HEK293T (cell line): ENCODE measurements at regions not wholly inside any gene's neighbourhood (a gene's known extent, or its start where the extent isn't known, plus 50 kb on each side); places are given as distances from the start of the nearest gene placed in this dataset.

Source experiments
- ELF4 ChIP-seq: fragments of 450-650 bp; IDR thresholded peaks from 2 replicates; pipeline ENCODE4 v1.6.1; 2017; ENCODE audit warnings: antibody characterized with exemption
- FOXM1 ChIP-seq: fragments of 450-650 bp; IDR thresholded peaks from 2 replicates; pipeline ENCODE4 v1.6.1; 2017; ENCODE audit warnings: mild to moderate bottlenecking, borderline replicate concordance
- LEF1 ChIP-seq: fragments of 450-650 bp; IDR thresholded peaks from 2 replicates; pipeline ENCODE4 v1.6.1; 2017; ENCODE audit warnings: mild to moderate bottlenecking, borderline replicate concordance
- ZNF384 ChIP-seq: fragments of 450-650 bp; IDR thresholded peaks from 2 replicates; pipeline ENCODE4 v1.6.1; 2016

- TF ChIP-seq LEF1 (no peak), FOXM1 (no peak), ZNF384 (no peak), ELF4 (no peak)
These were observed 628.0 kb downstream of the ZEB2 start for GRCh38 chr2:143891879-143892308.
